Fibroblast of pulmonary artery (primary cell): ENCODE measurements at regions not wholly inside any gene's neighbourhood (a gene's known extent, or its start where the extent isn't known, plus 50 kb on each side); places are given as distances from the start of the nearest gene placed in this dataset.
"Not testable (repeated sequence)": the region's sequence is repeated elsewhere in the genome, so short reads cannot be mapped to it uniquely, and the experiment has no call there.

Experiments
- DNase-seq: peaks from one replicate; pipeline ENCODE4 v3.0.0-alpha.2; 2010; ENCODE audit warnings: low read depth
- H3K4me3 ChIP-seq: replicated peaks from 2 replicates; pipeline ENCODE4 v1.5.1; 2011; ENCODE audit warnings: low read depth, mild to moderate bottlenecking, control low read depth, low read length, moderate library complexity
- CTCF ChIP-seq: IDR thresholded peaks from 2 replicates; pipeline ENCODE4 v1.5.1; 2011; ENCODE audit warnings: mild to moderate bottlenecking, control low read depth, low read length, inconsistent platforms; ENCODE audit errors: missing control alignments

- no peak for TF ChIP-seq CTCF
- DNase-seq = no peak
- no peak overlapping the region for H3K4me3 ChIP-seq
Observed at GRCh38 chr5:110309222-110309621, 417.2 kb downstream of the TMEM232 start.

- H3K4me3 ChIP-seq, DNase-seq: not testable (repeated sequence)
Observed at GRCh38 chr5:110316566-110316965, 409.9 kb downstream of the TMEM232 start.

- TF ChIP-seq CTCF = no peak
- H3K4me3 ChIP-seq = no peak overlapping the region
- DNase-seq = no peak
Observed at GRCh38 chr5:110321117-110321516, 405.4 kb downstream of the TMEM232 start.

GRCh38 chr5:110323357-110323756, 403.1 kb downstream of the TMEM232 start:
- TF ChIP-seq CTCF = no peak
- no peak for DNase-seq

GRCh38 chr5:110323832-110324231, 402.6 kb downstream of the TMEM232 start:
- no peak overlapping the region for H3K4me3 ChIP-seq
- no peak for TF ChIP-seq CTCF
- DNase-seq = no peak

More at GRCh38 chr5:110323357-110323756, 403.1 kb downstream of the TMEM232 start:
- H3K4me3 ChIP-seq = no peak overlapping the region

- no peak for DNase-seq
- no peak for TF ChIP-seq CTCF
- H3K4me3 ChIP-seq = no peak overlapping the region
Observed at GRCh38 chr5:110324876-110325275, 401.6 kb downstream of the TMEM232 start.

GRCh38 chr5:110329955-110330525, 396.4 kb downstream of the TMEM232 start:
- H3K4me3 ChIP-seq = no peak overlapping the region
- DNase-seq = no peak
- TF ChIP-seq CTCF = no peak

- no peak overlapping the region for H3K4me3 ChIP-seq
- TF ChIP-seq CTCF = peak; percentile 10
- DNase-seq = no peak
Observed at GRCh38 chr5:110333384-110333783, 393.1 kb downstream of the TMEM232 start.
